Ovary (tissue), 7 donors: ENCODE measurements at regions not wholly inside any gene's neighbourhood (a gene's known extent, or its start where the extent isn't known, plus 50 kb on each side); places are given as distances from the start of the nearest gene placed in this dataset.

Experiments
- DNase-seq, 5 donors: peaks; one replicate each; pipeline ENCODE4 v3.0.0-alpha.2; 2019 to 2020
- H3K27ac ChIP-seq, 2 donors: fragments of 200-600 bp; one replicate each; pipeline versions ENCODE4 v1.5.1 to v1.8.0; 2019 to 2022
- H3K27me3 ChIP-seq: fragments of 200-600 bp; one replicate; pipeline ENCODE4 v1.8.0; 2022
- H3K36me3 ChIP-seq: fragments of 200-600 bp; sonication (generic); one replicate; pipeline ENCODE4 v1.5.1; 2019
- H3K4me1 ChIP-seq: one replicate; pipeline ENCODE4 v1.8.1; 2013; ENCODE audit warnings: mild to moderate bottlenecking, moderate library complexity; ENCODE audit not compliant: insufficient read depth
- H3K4me3 ChIP-seq: fragments of 200-600 bp; sonication (generic); one replicate; pipeline ENCODE4 v1.5.1; 2017
- H3K9me3 ChIP-seq, 2 donors: fragments of 200-600 bp in 1 of 2; sonication (generic) in 1 of 2; one replicate each; pipeline versions ENCODE4 v1.5.1 to v1.8.1; 2013 to 2019; ENCODE audit warnings: mild to moderate bottlenecking in 1 of 2, moderate library complexity in 1 of 2
- EP300 ChIP-seq: sonication (generic); formaldehyde crosslinking; IDR thresholded peaks from one replicate; pipeline ENCODE4 v1.6.1; 2017; ENCODE audit warnings: antibody characterized with exemption
- POLR2A ChIP-seq: fragments of 450-650 bp; IDR thresholded peaks from one replicate; pipeline ENCODE4 v1.6.1; 2017; ENCODE audit warnings: antibody characterized with exemption, mild to moderate bottlenecking, moderate library complexity
- WGBS, 3 donors: extraction: QIAGEN DNeasy Blood & Tissue Kit in 1 of 3; methylation state at CpG; one replicate each; pipeline versions ENCODE4 v1.1.5 to v1.1.7; 2013 to 2017; 5-methylcytosine and 5-hydroxymethylcytosine counted together
- intact Hi-C, 4 donors: fragments of 100-400 bp; cut with DNase I; formaldehyde crosslinking; loops; one replicate each; pipeline versions ENCODE4 v1.11.0 to v1.15.1; 2022 to 2023
- TF ChIP-seq, protein P1 (sequence below), 3 donors: fragments of 450-650 bp in 2 of 3; fragments of 200-600 bp in 1 of 3; IDR thresholded peaks; one replicate each; pipeline versions ENCODE4 v1.5.1 to v1.8.0; 2016 to 2022; ENCODE audit warnings: antibody characterized with exemption in 3 of 3, mild to moderate bottlenecking in 1 of 3
- donor health status: DM: no; HTN: no; CAD: no; lungs with moderate emphysema.
- donor health status: DM: no; HTN: no; CAD: no.
- donor health status: Bipolar disorder and iron deficiency.
- donor health status: DM: no; HTN: no; CAD: no.
- donor health status: DM: yes; HTN: yes; CAD: no.

DNA sequence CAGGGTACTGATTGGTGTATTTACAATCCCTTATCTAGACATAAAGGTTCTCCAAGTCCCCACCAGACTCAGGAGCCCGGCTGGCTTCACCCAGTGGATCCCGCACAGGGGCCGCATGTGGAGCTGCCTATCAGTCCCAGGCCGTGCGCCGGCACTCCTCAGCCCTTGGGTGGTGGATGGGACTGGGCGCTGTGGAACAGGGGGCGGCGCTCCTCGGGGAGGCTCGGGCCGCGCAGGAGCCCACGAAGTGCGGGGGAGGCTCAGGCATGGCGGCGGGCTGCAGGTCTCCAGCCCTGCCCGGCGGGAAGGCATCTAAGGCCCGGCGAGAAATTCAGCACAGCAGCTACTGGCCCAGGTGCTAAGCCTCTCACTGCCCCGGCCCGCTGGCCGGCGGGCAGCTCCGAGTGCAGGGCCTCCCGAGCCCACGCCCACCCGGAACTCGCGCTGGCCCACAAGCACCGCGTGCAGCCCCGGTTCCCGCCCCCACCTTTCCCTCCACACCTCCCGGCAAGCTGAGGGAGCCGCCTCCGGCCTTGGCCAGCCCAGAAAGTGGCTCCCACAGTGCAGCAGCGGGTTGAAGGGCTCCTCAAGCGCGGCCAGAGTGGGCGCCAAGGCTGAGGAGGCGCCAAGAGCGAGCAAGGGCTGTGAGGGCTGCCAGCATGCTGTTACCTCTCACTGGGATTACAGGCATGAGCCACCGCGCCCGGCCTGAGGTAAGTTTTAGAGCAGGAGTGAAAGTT lies 60.0 kb upstream of the SCEL start:
- H3K9me3 ChIP-seq = no peaks in the 10 kb centered on the region
- intact Hi-C loops = no loop called here
- no peak overlapping the region for H3K4me3 ChIP-seq
- no peak for TF ChIP-seq POLR2A
- TF ChIP-seq, protein P1, sequence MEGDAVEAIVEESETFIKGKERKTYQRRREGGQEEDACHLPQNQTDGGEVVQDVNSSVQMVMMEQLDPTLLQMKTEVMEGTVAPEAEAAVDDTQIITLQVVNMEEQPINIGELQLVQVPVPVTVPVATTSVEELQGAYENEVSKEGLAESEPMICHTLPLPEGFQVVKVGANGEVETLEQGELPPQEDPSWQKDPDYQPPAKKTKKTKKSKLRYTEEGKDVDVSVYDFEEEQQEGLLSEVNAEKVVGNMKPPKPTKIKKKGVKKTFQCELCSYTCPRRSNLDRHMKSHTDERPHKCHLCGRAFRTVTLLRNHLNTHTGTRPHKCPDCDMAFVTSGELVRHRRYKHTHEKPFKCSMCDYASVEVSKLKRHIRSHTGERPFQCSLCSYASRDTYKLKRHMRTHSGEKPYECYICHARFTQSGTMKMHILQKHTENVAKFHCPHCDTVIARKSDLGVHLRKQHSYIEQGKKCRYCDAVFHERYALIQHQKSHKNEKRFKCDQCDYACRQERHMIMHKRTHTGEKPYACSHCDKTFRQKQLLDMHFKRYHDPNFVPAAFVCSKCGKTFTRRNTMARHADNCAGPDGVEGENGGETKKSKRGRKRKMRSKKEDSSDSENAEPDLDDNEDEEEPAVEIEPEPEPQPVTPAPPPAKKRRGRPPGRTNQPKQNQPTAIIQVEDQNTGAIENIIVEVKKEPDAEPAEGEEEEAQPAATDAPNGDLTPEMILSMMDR (IDR thresholded peaks at IDR 0.05) = no peak
- no peak for TF ChIP-seq EP300
- H3K27ac ChIP-seq = no peak overlapping the region
- DNase-seq = no peak
- H3K36me3 ChIP-seq = no peaks in the 10 kb centered on the region
- 96 to 97% (median 97%) methylated on average over 47 of the region's 47 CpGs for WGBS, 3 donors
- no peaks in the 10 kb centered on the region for H3K4me1 ChIP-seq
- H3K27me3 ChIP-seq = no peaks in the 10 kb centered on the region

DNA sequence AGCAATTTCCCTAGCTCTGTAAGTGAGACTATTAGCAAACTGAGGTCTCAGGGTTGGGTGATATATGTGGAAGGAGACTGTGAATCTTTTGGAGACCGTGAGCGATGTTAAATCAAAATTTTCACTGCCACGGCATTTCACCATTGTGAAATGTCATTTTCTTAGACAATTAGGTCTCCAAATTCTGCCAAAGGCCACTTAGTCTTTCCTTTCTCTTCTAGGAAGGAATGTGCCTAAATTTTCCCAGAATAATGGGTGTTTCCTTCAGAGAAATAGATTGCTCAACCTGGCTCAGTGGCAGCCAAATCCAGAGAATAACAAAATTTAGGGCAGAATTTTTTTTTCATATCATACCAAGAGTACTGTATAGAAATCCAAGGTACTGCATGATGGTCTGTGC lies 64.5 kb upstream of the SCEL start:
- no peak overlapping the region for H3K27ac ChIP-seq
- no peak for DNase-seq
- H3K4me3 ChIP-seq = no peak overlapping the region
- 78 to 92% (median 83%) methylated on average over 3 of the region's 3 CpGs for WGBS, 3 donors
- no peaks in the 10 kb centered on the region for H3K4me1 ChIP-seq
- H3K36me3 ChIP-seq = no peaks in the 10 kb centered on the region
- no peaks in the 10 kb centered on the region for H3K9me3 ChIP-seq
- no peaks in the 10 kb centered on the region for H3K27me3 ChIP-seq
- intact Hi-C loops = no loop called here
- TF ChIP-seq, protein P1 (IDR thresholded peaks at IDR 0.05) = no peak
- TF ChIP-seq EP300 = no peak

DNA sequence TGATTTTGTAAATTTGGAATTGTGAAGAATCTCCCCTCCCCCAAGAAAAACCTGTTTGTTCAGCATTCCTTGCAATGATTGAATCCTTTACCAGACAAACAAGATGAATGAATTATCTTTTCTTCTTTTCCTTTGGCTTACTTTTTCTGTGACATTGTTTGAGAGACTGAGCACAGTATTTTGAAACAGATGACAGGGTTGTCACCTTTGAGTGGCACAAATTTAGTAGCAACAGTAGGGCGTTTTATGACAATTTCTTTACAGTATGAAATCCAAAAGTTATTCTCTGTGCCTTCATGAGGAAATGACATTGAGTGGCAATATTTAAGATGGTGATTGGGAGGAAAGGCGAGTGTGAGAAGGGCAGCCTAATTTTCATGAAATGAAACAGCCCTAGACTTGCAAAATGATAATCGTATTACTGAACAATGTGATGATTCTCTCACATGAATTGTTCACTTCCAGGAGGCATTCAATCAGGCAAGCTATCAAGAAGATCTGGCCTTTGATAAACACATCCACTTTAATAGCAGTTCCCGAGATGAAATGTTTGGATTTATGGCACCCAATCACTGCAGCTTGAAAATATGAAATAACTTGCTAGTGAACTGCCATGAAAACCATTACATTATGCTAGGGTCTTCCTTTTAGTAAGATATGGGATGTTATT lies 68.6 kb upstream of the SCEL start:
- Histone ChIP-seq H3K27me3 (no peaks in the 10 kb centered on the region), H3K36me3 (no peaks in the 10 kb centered on the region), H3K9me3 (no peaks in the 10 kb centered on the region), H3K4me1 (no peaks in the 10 kb centered on the region), H3K4me3 (no peak overlapping the region), H3K27ac (no peak overlapping the region)
- intact Hi-C loops = no loop called here
- DNase-seq = no peak
- TF ChIP-seq POLR2A = no peak
- TF ChIP-seq, protein P1 (IDR thresholded peaks at IDR 0.05) = no peak
- TF ChIP-seq EP300 = no peak
- WGBS, 3 donors = 75 to 82% (median 82%) methylated on average over 4 of the region's 4 CpGs

DNA sequence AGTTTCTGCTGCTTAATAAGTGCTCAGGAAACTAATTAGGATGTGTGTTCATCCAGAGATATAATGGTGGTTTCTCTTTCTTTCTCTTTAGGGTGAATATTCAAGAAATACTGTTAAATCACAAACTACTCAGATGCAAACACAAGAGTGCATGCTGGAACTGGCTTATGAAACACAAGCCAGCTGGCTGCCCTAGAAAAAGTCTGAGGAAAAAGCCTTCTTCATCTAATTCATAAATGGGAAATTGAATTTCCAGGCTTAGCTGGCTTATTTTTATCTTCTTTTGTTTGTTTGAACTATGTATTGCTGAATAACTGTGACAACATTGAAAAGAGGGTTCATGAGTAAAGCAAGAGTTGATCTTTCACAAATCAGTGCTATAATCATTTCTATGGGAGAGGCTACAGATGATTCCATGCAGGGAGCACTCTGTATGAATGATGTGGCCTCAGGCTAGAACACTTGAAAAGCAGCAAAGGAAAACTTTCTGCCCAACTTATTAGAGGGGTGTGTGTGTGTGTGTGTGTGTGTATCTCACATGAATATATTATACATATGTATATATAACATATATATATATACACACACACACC lies 69.8 kb upstream of the SCEL start:
- DNase-seq = no peak
- no peak overlapping the region for H3K4me3 ChIP-seq
- intact Hi-C loops = no loop called here

More for the DNA sequence above, 69.8 kb upstream of the SCEL start:
- Histone ChIP-seq H3K9me3 (no peaks in the 10 kb centered on the region), H3K27ac (no peak overlapping the region), H3K4me1 (no peaks in the 10 kb centered on the region), H3K27me3 (no peaks in the 10 kb centered on the region), H3K36me3 (no peaks in the 10 kb centered on the region)
- TF ChIP-seq, protein P1 (IDR thresholded peaks at IDR 0.05) = no peak
- TF ChIP-seq POLR2A (no peak), EP300 (no peak)
